ENCODE measurements at regions not wholly inside any gene's neighbourhood (a gene's known extent, or its start where the extent isn't known, plus 50 kb on each side); places are given as distances from the start of the nearest gene placed in this dataset.

DNA sequence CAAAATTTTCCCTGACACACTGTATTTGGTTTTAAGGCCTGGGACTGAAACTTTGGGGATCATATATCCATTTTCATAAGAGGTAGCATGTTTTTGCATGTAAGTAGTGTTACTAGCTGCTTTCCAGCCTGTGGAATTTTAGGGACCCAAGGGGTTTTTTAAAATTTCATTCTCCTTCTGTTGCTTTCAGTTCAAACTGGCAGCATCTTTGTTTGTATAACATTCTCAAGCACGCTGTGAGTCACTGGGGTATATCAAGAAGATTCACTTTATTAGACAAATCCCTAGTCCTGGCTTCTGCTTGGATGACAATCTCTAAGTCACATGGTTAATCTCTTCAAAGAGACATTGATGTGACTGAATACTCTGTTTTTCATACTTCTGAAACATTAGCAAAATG is 479.0 kb downstream of the CYLC2 start:
- no peaks in the 10 kb centered on the region for H3F3A ChIP-seq (ENCODE audit: insufficient read depth, low read length)
- no peaks in the 10 kb centered on the region for H3K27me3 ChIP-seq (ENCODE audit: insufficient read depth, low read length)
- no peaks in the 10 kb centered on the region for H3K9me3 ChIP-seq (ENCODE audit: low read length)
- no peak overlapping the region for H2AFZ ChIP-seq (ENCODE audit: low read length)
- H3K27ac ChIP-seq (ENCODE audit: low read depth, low read length, poor library complexity, severe bottlenecking): no peak overlapping the region
- H4K20me1 ChIP-seq (ENCODE audit: insufficient read depth, low read length): no peaks in the 10 kb centered on the region
- no peak overlapping the region for H3K9ac ChIP-seq (ENCODE audit: low read length)
- H3K36me3 ChIP-seq (ENCODE audit: insufficient read depth, low read length): no peaks in the 10 kb centered on the region
- no peaks in the 10 kb centered on the region for H3K4me1 ChIP-seq (ENCODE audit: insufficient read depth, low read length, severe bottlenecking)
- H3K4me2 ChIP-seq (ENCODE audit: low read length): no peak overlapping the region
- no peaks in the 10 kb centered on the region for H3K9me2 ChIP-seq (ENCODE audit: low read depth, low read length)
- H3K4me3 ChIP-seq (ENCODE audit: low read depth, low read length, poor library complexity, severe bottlenecking): no peak overlapping the region
- TF ChIP-seq, protein P1, sequence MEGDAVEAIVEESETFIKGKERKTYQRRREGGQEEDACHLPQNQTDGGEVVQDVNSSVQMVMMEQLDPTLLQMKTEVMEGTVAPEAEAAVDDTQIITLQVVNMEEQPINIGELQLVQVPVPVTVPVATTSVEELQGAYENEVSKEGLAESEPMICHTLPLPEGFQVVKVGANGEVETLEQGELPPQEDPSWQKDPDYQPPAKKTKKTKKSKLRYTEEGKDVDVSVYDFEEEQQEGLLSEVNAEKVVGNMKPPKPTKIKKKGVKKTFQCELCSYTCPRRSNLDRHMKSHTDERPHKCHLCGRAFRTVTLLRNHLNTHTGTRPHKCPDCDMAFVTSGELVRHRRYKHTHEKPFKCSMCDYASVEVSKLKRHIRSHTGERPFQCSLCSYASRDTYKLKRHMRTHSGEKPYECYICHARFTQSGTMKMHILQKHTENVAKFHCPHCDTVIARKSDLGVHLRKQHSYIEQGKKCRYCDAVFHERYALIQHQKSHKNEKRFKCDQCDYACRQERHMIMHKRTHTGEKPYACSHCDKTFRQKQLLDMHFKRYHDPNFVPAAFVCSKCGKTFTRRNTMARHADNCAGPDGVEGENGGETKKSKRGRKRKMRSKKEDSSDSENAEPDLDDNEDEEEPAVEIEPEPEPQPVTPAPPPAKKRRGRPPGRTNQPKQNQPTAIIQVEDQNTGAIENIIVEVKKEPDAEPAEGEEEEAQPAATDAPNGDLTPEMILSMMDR (IDR thresholded peaks at IDR 0.05; ENCODE audit: low read length): no peak
- TF ChIP-seq EZH2 (IDR thresholded peaks at IDR 0.05; ENCODE audit: borderline replicate concordance, low read length): no peak
- H3K79me2 ChIP-seq (ENCODE audit: insufficient read depth, low read length): no peaks in the 10 kb centered on the region

DNA sequence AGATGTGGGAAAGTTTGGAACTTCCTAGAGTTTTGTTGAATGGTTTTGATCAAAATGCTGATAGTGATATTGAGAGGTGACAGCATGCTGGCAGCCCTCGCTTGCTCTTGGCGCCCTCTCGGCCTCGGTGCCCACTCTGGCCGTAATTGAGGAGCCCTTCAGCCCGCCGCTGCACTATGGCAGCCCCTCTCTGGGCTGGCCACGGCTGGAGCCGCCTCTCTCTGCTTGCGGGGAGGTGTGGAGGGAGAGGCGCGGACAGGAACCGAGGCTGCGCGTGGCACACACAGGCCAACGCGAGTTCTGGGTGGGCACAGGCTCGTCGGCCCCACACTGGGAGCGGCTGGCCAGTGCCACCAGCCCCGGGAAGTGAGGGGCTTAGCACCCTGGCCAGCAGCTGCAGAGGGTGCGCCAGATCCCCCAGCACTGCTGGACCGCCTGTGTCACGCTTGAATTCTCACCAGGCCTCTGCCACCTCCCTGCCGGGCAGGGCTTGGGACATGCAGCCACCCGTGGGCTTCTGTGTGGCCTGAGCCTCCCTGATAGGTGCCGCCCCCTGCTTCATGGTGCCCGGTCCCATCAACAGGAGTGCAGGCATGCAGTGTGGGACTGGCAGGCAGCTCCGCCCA is 488.5 kb downstream of the CYLC2 start:
- Histone ChIP-seq H3F3A (ENCODE audit: insufficient read depth, low read length) (no peaks in the 10 kb centered on the region), H3K27me3 (ENCODE audit: insufficient read depth, low read length) (no peaks in the 10 kb centered on the region), H3K4me2 (ENCODE audit: low read length) (no peak overlapping the region), H3K36me3 (ENCODE audit: insufficient read depth, low read length) (no peaks in the 10 kb centered on the region), H3K9ac (ENCODE audit: low read length) (no peak overlapping the region), H3K9me3 (ENCODE audit: low read length) (no peaks in the 10 kb centered on the region), H3K27ac (ENCODE audit: low read depth, low read length, poor library complexity, severe bottlenecking) (no peak overlapping the region), H3K4me3 (ENCODE audit: low read depth, low read length, poor library complexity, severe bottlenecking) (no peak overlapping the region), H3K9me2 (ENCODE audit: low read depth, low read length) (no peaks in the 10 kb centered on the region), H4K20me1 (ENCODE audit: insufficient read depth, low read length) (no peaks in the 10 kb centered on the region), H3K79me2 (ENCODE audit: insufficient read depth, low read length) (no peaks in the 10 kb centered on the region), H2AFZ (ENCODE audit: low read length) (no peak overlapping the region), H3K4me1 (ENCODE audit: insufficient read depth, low read length, severe bottlenecking) (no peaks in the 10 kb centered on the region)
- TF ChIP-seq, protein P1 (IDR thresholded peaks at IDR 0.05; ENCODE audit: low read length): no peak
- no peak for TF ChIP-seq EZH2 (IDR thresholded peaks at IDR 0.05; ENCODE audit: borderline replicate concordance, low read length)

DNA sequence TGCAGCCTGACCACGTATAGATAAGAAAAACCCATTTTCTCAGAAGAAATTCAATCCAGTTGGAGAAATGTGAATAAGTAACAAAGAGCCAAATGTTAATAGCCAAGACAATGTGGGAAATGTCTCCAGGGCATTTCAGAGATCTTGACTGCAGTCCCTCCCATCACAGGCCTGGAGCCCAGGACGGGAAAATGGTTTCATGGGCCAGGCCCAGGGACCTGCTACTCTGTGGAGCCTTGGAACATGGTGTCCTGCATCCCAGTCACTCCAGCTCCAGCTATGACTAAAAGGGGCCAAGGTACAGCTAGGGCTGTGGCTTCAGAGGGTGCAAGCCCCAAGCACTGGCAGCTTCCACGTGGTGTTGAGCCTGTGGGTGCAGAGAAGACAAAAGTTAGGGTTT is 490.0 kb downstream of the CYLC2 start:
- Histone ChIP-seq H4K20me1 (ENCODE audit: insufficient read depth, low read length) (no peaks in the 10 kb centered on the region), H3K36me3 (ENCODE audit: insufficient read depth, low read length) (no peaks in the 10 kb centered on the region), H3K9me2 (ENCODE audit: low read depth, low read length) (no peaks in the 10 kb centered on the region), H3F3A (ENCODE audit: insufficient read depth, low read length) (no peaks in the 10 kb centered on the region), H3K27ac (ENCODE audit: low read depth, low read length, poor library complexity, severe bottlenecking) (no peak overlapping the region), H2AFZ (ENCODE audit: low read length) (no peak overlapping the region), H3K4me1 (ENCODE audit: insufficient read depth, low read length, severe bottlenecking) (no peaks in the 10 kb centered on the region), H3K4me2 (ENCODE audit: low read length) (no peak overlapping the region), H3K79me2 (ENCODE audit: insufficient read depth, low read length) (no peaks in the 10 kb centered on the region), H3K9ac (ENCODE audit: low read length) (no peak overlapping the region), H3K9me3 (ENCODE audit: low read length) (no peaks in the 10 kb centered on the region), H3K27me3 (ENCODE audit: insufficient read depth, low read length) (no peaks in the 10 kb centered on the region), H3K4me3 (ENCODE audit: low read depth, low read length, poor library complexity, severe bottlenecking) (no peak overlapping the region)
- TF ChIP-seq, protein P1 (IDR thresholded peaks at IDR 0.05; ENCODE audit: low read length): no peak
- TF ChIP-seq EZH2 (IDR thresholded peaks at IDR 0.05; ENCODE audit: borderline replicate concordance, low read length): no peak
